BLaER1 (cell line): ENCODE measurements at regions not wholly inside any gene's neighbourhood (a gene's known extent, or its start where the extent isn't known, plus 50 kb on each side); places are given as distances from the start of the nearest gene placed in this dataset.

ENCODE experiments used
- H3K27ac ChIP-seq: shearing (Covaris generic); formaldehyde crosslinking; 2 replicates; pipeline ENCODE4 v1.8.1; 2022
- H3K27me3 ChIP-seq: shearing (Covaris generic); formaldehyde crosslinking; 2 replicates; pipeline ENCODE4 v1.8.1; 2022
- H3K36me3 ChIP-seq: shearing (Covaris generic); formaldehyde crosslinking; 2 replicates; pipeline ENCODE4 v1.8.1; 2022
- H3K4me1 ChIP-seq: shearing (Covaris generic); formaldehyde crosslinking; 2 replicates; pipeline ENCODE4 v1.8.1; 2022
- H3K4me2 ChIP-seq: shearing (Covaris generic); formaldehyde crosslinking; 2 replicates; pipeline ENCODE4 v1.8.1; 2022
- H3K4me3 ChIP-seq: shearing (Covaris generic); formaldehyde crosslinking; 2 replicates; pipeline ENCODE4 v1.8.1; 2022
- H3K9ac ChIP-seq: shearing (Covaris generic); formaldehyde crosslinking; 2 replicates; pipeline ENCODE4 v1.8.1; 2022
- H3K9me3 ChIP-seq: shearing (Covaris generic); formaldehyde crosslinking; 2 replicates; pipeline ENCODE4 v1.8.1; 2022
- H4K20me1 ChIP-seq: shearing (Covaris generic); formaldehyde crosslinking; 2 replicates; pipeline ENCODE4 v1.8.1; 2022
- Cebpa-rat ChIP-seq: shearing (Covaris generic); IDR thresholded peaks from 2 replicates; pipeline ENCODE4 v1.8.1; 2022

GRCh38 chr17:74010903-74011302 is 192.6 kb upstream of the RPL38 start:
- Histone ChIP-seq H3K4me3 (no peak overlapping the region), H3K9ac (no peak overlapping the region), H3K36me3 (no peaks in the 10 kb centered on the region), H3K27me3 (no peaks in the 10 kb centered on the region), H4K20me1 (no peaks in the 10 kb centered on the region), H3K4me1 (peaks cover 83% of the 10 kb centered on the region), H3K4me2 (peak overlapping the region; percentile 64), H3K9me3 (no peaks in the 10 kb centered on the region), H3K27ac (no peak overlapping the region)
- TF ChIP-seq Cebpa-rat = no peak

DNA sequence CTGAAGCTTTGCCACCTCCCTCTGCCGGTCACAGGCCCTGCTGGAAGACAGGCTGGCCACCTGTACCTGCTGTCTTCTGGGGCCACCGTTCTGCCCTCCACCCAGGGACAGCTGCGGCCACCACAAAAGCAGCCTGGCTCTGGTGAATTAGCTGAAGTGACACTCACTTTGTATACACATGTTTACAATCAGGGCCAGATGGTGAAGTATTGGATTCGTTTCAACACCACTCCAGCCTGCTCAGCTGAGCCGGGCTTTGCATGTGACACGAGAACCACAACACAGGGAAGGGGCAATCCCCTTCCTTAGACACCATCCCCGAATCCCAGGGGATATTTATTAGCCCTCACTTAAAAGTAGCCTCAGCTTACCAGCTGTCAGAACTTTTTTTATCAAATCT is 191.5 kb upstream of the RPL38 start:
- H3K9ac ChIP-seq = no peak overlapping the region; the same call in 1 of the 2 replicates
- no peaks in the 10 kb centered on the region for H3K9me3 ChIP-seq
- peak overlapping the region; percentile 48 for H3K27ac ChIP-seq
- no peak overlapping the region for H3K4me3 ChIP-seq
- H3K27me3 ChIP-seq = no peaks in the 10 kb centered on the region
- H3K4me2 ChIP-seq = peak overlapping the region; percentile 64
- no peaks in the 10 kb centered on the region for H3K36me3 ChIP-seq
- H4K20me1 ChIP-seq = no peaks in the 10 kb centered on the region
- TF ChIP-seq Cebpa-rat = no peak
- H3K4me1 ChIP-seq = peaks cover 80% of the 10 kb centered on the region

DNA sequence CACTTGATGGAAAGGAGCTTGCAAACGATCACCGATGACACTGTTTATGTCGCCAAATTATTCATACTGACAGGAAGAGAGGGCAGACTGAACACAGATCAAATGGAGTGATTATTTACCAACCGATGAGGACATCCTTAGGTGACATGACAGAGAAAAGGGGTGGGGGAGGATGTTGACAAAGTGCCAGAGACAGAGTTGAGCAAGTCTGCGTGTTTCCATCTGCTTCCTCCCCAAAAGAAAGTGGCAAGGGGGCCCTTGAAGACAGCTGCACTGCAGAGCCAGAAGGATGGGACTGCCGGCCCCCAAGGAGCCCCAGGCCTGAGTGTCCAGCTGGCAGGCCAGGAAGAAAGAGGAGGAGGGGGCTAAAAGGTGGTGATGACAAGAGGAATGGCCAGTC is 191.0 kb upstream of the RPL38 start:
- peak; percentile 87 for TF ChIP-seq Cebpa-rat
- Histone ChIP-seq H3K9ac (no peak overlapping the region; the same call in 1 of the 2 replicates), H3K4me2 (peak overlapping the region; percentile 64), H4K20me1 (no peaks in the 10 kb centered on the region), H3K4me1 (peaks cover 76% of the 10 kb centered on the region), H3K36me3 (no peaks in the 10 kb centered on the region), H3K27ac (peak overlapping the region; percentile 48; the same call in 1 of the 2 replicates), H3K27me3 (no peaks in the 10 kb centered on the region), H3K9me3 (no peaks in the 10 kb centered on the region), H3K4me3 (no peak overlapping the region)

DNA sequence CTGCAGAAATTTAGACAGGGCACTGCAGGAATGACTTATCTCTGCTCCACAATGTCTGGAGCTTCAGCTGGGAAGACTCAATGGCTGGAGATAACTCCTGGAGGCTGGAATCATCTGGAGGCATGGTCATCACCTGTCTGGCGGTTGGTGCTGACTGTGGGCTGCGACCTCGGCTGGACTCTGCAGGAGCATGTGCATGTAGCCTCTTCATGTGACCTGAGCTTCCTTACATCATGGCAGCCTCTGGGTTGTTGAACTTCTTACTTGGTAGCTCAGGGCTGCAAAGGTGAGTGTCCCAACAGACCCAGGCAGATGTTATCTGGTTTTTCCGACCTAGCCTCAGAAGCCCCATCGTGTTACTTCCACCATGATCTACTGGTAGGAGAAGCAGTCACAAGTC is 188.2 kb upstream of the RPL38 start:
- Histone ChIP-seq H3K4me1 (peaks cover 57% of the 10 kb centered on the region), H3K9ac (no peak overlapping the region), H3K9me3 (no peaks in the 10 kb centered on the region), H4K20me1 (no peaks in the 10 kb centered on the region), H3K27me3 (no peaks in the 10 kb centered on the region), H3K36me3 (no peaks in the 10 kb centered on the region), H3K27ac (no peak overlapping the region), H3K4me3 (no peak overlapping the region), H3K4me2 (no peak overlapping the region)
- TF ChIP-seq Cebpa-rat = no peak

DNA sequence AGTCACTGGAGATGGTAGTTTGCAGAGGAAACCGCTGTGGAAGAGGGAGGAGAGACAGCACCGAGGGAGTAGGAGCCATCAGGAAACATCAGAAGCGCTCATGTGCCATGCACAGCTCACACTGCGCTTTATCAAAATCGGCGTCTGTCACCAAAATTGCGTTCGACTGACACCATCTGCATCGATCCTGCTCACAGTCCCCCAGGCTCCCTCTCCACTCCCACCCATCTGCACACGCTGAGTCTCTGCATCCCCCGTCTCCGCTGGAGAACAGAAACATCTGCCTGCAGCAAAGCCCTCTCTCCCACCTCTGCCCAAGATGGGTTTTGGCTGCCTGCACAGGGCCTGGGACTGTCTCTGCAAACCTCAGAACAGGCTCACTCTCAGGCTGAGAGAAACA is 187.5 kb upstream of the RPL38 start:
- Histone ChIP-seq H3K4me2 (no peak overlapping the region), H4K20me1 (no peaks in the 10 kb centered on the region), H3K36me3 (no peaks in the 10 kb centered on the region), H3K4me3 (no peak overlapping the region), H3K27ac (no peak overlapping the region), H3K27me3 (no peaks in the 10 kb centered on the region), H3K9ac (no peak overlapping the region), H3K9me3 (no peaks in the 10 kb centered on the region), H3K4me1 (peaks cover 59% of the 10 kb centered on the region)
- TF ChIP-seq Cebpa-rat = no peak

DNA sequence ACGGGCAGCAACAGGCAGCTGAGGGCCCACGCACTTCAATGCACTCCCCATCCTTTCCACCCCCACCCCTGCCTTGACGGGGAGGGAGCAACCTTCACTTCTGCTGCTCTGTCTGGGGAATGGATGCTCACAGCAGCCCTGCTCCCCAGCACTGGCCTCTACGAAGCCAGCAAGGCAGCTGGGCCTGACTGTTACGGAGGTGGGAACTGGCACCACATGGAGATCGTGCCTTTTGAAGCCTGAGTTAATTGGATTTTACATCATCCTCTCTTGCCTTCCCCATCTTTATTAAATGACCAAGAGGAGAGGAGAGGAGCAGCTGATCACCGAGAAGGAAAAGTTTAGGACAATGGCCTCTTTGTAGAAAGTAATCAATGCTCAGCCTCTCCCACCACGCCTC is 187.0 kb upstream of the RPL38 start:
- Histone ChIP-seq H3K27ac (no peak overlapping the region), H3K36me3 (no peaks in the 10 kb centered on the region), H3K27me3 (no peaks in the 10 kb centered on the region), H3K4me2 (no peak overlapping the region), H4K20me1 (no peaks in the 10 kb centered on the region), H3K4me1 (peaks cover 54% of the 10 kb centered on the region), H3K9ac (no peak overlapping the region), H3K4me3 (no peak overlapping the region), H3K9me3 (no peaks in the 10 kb centered on the region)
- no peak for TF ChIP-seq Cebpa-rat

DNA sequence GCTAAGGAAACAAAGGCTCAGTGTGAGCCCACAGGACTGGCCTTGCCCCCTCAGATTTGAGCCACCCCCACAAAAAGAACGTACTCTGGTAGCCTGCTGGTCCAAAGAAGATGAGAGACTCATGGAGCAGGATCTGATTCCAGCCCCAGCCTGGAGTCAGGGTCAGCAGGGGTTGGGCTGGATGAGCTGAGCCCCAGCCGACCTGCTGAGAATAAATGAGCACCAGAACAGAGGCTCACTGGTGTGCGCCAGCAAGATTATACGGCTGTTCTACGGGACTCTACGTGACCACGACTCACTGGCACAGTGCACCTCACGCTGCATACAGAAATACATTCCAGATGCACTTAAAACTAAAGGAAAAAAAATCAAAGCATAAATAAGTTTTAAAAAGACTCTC is 186.0 kb upstream of the RPL38 start:
- Histone ChIP-seq H3K36me3 (no peaks in the 10 kb centered on the region), H3K9me3 (no peaks in the 10 kb centered on the region), H3K4me2 (no peak overlapping the region), H4K20me1 (no peaks in the 10 kb centered on the region), H3K9ac (no peak overlapping the region), H3K4me3 (no peak overlapping the region), H3K27me3 (no peaks in the 10 kb centered on the region), H3K27ac (no peak overlapping the region), H3K4me1 (peaks cover 44% of the 10 kb centered on the region)
- no peak for TF ChIP-seq Cebpa-rat

DNA sequence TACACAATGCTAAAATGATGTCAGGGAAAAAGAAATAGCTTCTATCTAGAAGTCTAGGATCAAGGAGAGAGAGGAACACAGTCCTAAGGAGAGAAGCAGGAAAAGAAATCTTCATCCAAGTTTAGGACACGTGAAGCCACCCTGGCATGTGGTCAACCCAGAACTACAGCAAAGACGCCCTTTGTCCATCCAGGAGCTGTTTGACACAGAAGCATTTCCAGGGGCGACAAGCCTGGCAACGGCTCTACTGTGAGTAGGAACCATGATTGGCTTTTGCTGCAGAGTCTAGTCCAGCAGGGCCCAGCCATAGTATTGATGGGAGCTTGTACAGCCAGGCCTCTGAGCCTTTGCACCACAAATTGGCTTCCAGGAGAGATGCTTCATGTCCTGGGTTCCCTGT is 185.4 kb upstream of the RPL38 start:
- Histone ChIP-seq H3K9me3 (no peaks in the 10 kb centered on the region), H4K20me1 (no peaks in the 10 kb centered on the region), H3K4me1 (peaks cover 39% of the 10 kb centered on the region), H3K9ac (no peak overlapping the region), H3K4me3 (no peak overlapping the region), H3K36me3 (no peaks in the 10 kb centered on the region), H3K4me2 (no peak overlapping the region), H3K27ac (no peak overlapping the region), H3K27me3 (no peaks in the 10 kb centered on the region)
- TF ChIP-seq Cebpa-rat = no peak

- Histone ChIP-seq H3K9me3 (no peaks in the 10 kb centered on the region), H3K4me2 (no peak overlapping the region), H4K20me1 (no peaks in the 10 kb centered on the region), H3K27ac (no peak overlapping the region), H3K36me3 (no peaks in the 10 kb centered on the region), H3K27me3 (no peaks in the 10 kb centered on the region), H3K9ac (no peak overlapping the region), H3K4me1 (peaks cover 27% of the 10 kb centered on the region), H3K4me3 (no peak overlapping the region)
- TF ChIP-seq Cebpa-rat = no peak
Observed at GRCh38 chr17:74019271-74019670, 184.2 kb upstream of the RPL38 start.

DNA sequence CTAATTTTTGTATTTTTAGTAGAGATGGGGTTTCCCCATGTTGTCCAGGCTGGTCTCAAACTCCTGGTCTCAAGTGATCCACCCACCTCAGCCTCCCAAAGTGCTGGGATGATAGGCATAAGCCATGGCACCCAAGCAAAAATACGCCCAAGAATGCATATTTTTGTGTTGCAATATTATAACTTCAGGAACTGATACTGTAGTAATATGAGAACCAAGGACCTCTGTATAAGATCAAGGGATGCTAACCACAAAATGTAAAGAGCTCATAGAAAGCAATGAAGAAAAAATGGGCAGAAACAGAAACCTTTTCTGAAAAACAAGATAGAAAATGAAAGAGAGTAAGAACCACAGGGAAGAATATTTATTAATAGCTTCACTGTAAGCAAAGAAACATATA is 183.6 kb upstream of the RPL38 start:
- no peak for TF ChIP-seq Cebpa-rat
- H3K9me3 ChIP-seq = no peaks in the 10 kb centered on the region
- H3K27me3 ChIP-seq = no peaks in the 10 kb centered on the region
- H3K27ac ChIP-seq = no peak overlapping the region
- no peaks in the 10 kb centered on the region for H4K20me1 ChIP-seq
- H3K9ac ChIP-seq = no peak overlapping the region
- no peak overlapping the region for H3K4me3 ChIP-seq
- no peaks in the 10 kb centered on the region for H3K36me3 ChIP-seq
- H3K4me2 ChIP-seq = no peak overlapping the region
- peaks cover 24% of the 10 kb centered on the region for H3K4me1 ChIP-seq

GRCh38 chr17:74020522-74020921 is 183.0 kb upstream of the RPL38 start:
- no peak for TF ChIP-seq Cebpa-rat

More at GRCh38 chr17:74020522-74020921, 183.0 kb upstream of the RPL38 start:
- H3K36me3 ChIP-seq = no peaks in the 10 kb centered on the region
- H3K27me3 ChIP-seq = no peaks in the 10 kb centered on the region
- no peak overlapping the region for H3K4me3 ChIP-seq
- H3K9ac ChIP-seq = no peak overlapping the region
- no peaks in the 10 kb centered on the region for H3K9me3 ChIP-seq
- H3K4me2 ChIP-seq = peak overlapping the region; percentile 34
- H3K4me1 ChIP-seq = peaks cover 24% of the 10 kb centered on the region
- no peak overlapping the region for H3K27ac ChIP-seq
- H4K20me1 ChIP-seq = no peaks in the 10 kb centered on the region
